Gastroesophageal sphincter (tissue), 4 donors: ENCODE measurements at regions not wholly inside any gene's neighbourhood (a gene's known extent, or its start where the extent isn't known, plus 50 kb on each side); places are given as distances from the start of the nearest gene placed in this dataset.

ENCODE experiments used
- ATAC-seq: fragments of 150-250 bp; one replicate; pipeline ENCODE4 v1.9.1; 2016; ENCODE audit warnings: mild to moderate bottlenecking, moderate library complexity
- H3K27ac ChIP-seq, 4 donors: fragments of 200-600 bp; sonication (generic) in 3 of 4; 1 replicate in 3 of 4; 2 replicates in 1 of 4; pipeline ENCODE4 v1.5.1; 2016 to 2019
- H3K27me3 ChIP-seq: fragments of 200-600 bp; sonication (generic); one replicate; pipeline ENCODE4 v1.5.1; 2019
- H3K36me3 ChIP-seq, 2 donors: fragments of 200-600 bp; sonication (generic); one replicate each; pipeline ENCODE4 v1.5.1; 2019; ENCODE audit warnings: control low read depth in 1 of 2
- H3K4me1 ChIP-seq, 3 donors: fragments of 200-600 bp; sonication (generic); 1 replicate in 2 of 3; 2 replicates in 1 of 3; pipeline ENCODE4 v1.5.1; 2016 to 2019; ENCODE audit warnings: control low read depth in 2 of 3
- H3K4me3 ChIP-seq, 2 donors: fragments of 200-600 bp; sonication (generic); one replicate each; pipeline ENCODE4 v1.5.1; 2019; ENCODE audit warnings: mild to moderate bottlenecking in 1 of 2, moderate library complexity in 1 of 2
- H3K9me3 ChIP-seq, 3 donors: fragments of 200-600 bp; sonication (generic); one replicate each; pipeline ENCODE4 v1.5.1; 2017 to 2019; ENCODE audit warnings: control low read depth in 2 of 3
- EP300 ChIP-seq: sonication (generic); formaldehyde crosslinking; IDR thresholded peaks from one replicate; pipeline ENCODE4 v1.6.1; 2017; ENCODE audit warnings: antibody characterized with exemption, mild to moderate bottlenecking
- POLR2A ChIP-seq, 2 donors: fragments of 450-650 bp; IDR thresholded peaks; one replicate each; pipeline ENCODE4 v1.6.1; 2017; ENCODE audit warnings: antibody characterized with exemption in 2 of 2, mild to moderate bottlenecking in 2 of 2, moderate library complexity in 1 of 2
- POLR2AphosphoS5 ChIP-seq: sonication (generic); formaldehyde crosslinking; IDR thresholded peaks from one replicate; pipeline ENCODE4 v1.6.1; 2017; ENCODE audit warnings: antibody characterized with exemption
- WGBS, 2 donors: methylation state at CpG; one replicate each; pipeline ENCODE4 v1.1.5; 2018; ENCODE audit warnings: low coverage in 1 of 2; 5-methylcytosine and 5-hydroxymethylcytosine counted together
- TF ChIP-seq, protein P1 (sequence below), 4 experiments: fragments of 200-600 bp in 2 of 4; fragments of 450-650 bp in 2 of 4; sonication (generic) in 1 of 4; IDR thresholded peaks; one replicate each; pipeline ENCODE4 v1.5.1; 2017 to 2019; ENCODE audit warnings: antibody characterized with exemption in 4 of 4, mild to moderate bottlenecking in 2 of 4, moderate library complexity in 2 of 4

- no peak overlapping the region for H3K27ac ChIP-seq
- TF ChIP-seq POLR2AphosphoS5: no peak
- ATAC-seq: no peak
- H3K36me3 ChIP-seq: no peaks in the 10 kb centered on the region
- H3K9me3 ChIP-seq: peaks cover 0 to 22% (median 0%) of the 10 kb centered on the region in 3 donors
- H3K27me3 ChIP-seq: no peaks in the 10 kb centered on the region
- H3K4me1 ChIP-seq: no peaks in the 10 kb centered on the region
- H3K4me3 ChIP-seq: no peak overlapping the region
- 80 to 100% methylated on average over 1 of the region's 1 CpG for WGBS, 2 donors
These were observed 178.5 kb upstream of the GUCY1A2 start for GRCh38 chr11:107196732-107197131.

DNA sequence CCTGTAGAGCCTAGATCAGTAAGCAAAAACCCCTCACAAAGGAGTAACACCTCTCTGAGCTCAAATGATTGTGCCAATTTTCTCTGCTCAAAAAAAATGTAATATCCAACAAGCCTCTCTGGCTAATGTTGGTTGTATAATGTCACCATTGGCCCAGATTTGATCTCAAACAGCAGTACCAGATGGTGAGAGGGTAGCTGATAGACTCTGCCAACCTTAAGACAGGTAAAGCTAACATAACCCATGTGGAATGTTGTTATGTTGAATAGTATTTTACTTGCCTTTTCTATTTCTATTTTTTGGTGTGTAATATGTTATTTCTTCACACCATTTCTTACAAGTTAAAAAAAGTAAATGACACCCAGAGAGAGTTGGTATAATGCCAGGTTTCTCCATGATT lies 166.7 kb upstream of the GUCY1A2 start:
- no peak for TF ChIP-seq POLR2AphosphoS5
- TF ChIP-seq, protein P1, sequence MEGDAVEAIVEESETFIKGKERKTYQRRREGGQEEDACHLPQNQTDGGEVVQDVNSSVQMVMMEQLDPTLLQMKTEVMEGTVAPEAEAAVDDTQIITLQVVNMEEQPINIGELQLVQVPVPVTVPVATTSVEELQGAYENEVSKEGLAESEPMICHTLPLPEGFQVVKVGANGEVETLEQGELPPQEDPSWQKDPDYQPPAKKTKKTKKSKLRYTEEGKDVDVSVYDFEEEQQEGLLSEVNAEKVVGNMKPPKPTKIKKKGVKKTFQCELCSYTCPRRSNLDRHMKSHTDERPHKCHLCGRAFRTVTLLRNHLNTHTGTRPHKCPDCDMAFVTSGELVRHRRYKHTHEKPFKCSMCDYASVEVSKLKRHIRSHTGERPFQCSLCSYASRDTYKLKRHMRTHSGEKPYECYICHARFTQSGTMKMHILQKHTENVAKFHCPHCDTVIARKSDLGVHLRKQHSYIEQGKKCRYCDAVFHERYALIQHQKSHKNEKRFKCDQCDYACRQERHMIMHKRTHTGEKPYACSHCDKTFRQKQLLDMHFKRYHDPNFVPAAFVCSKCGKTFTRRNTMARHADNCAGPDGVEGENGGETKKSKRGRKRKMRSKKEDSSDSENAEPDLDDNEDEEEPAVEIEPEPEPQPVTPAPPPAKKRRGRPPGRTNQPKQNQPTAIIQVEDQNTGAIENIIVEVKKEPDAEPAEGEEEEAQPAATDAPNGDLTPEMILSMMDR (IDR thresholded peaks at IDR 0.05): no peak
- no peak for TF ChIP-seq EP300
- TF ChIP-seq POLR2A (IDR thresholded peaks at IDR 0.05): no peak
- Histone ChIP-seq H3K27me3 (no peaks in the 10 kb centered on the region), H3K9me3 (no peaks in the 10 kb centered on the region), H3K36me3 (no peaks in the 10 kb centered on the region), H3K4me1 (no peaks in the 10 kb centered on the region), H3K27ac (no peak overlapping the region), H3K4me3 (no peak overlapping the region)
- no peak for ATAC-seq

DNA sequence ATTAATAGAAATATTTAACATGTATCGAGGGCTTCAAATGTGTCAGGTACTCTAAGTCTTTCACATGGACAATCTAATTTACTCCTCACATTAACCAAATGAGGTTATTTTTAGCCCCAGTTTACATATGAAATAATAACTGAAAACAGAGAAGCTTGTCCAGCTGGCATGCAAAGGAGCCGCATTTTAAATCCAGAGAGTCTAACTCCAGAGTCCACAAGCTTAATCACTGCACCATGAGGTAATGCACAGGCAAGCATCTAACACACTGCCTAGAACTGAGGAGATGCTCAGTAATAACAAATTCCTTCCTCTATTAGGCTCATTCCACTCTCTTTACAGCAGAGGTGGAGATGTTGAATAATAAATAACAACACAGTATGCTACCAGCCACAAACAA lies 165.7 kb upstream of the GUCY1A2 start:
- H3K36me3 ChIP-seq: no peaks in the 10 kb centered on the region
- H3K27me3 ChIP-seq: no peaks in the 10 kb centered on the region
- no peak overlapping the region for H3K4me3 ChIP-seq
- H3K9me3 ChIP-seq: no peaks in the 10 kb centered on the region
- ATAC-seq: no peak
- H3K4me1 ChIP-seq: no peaks in the 10 kb centered on the region
- WGBS, 2 donors: 61 to 62% methylated on average over 2 of the region's 2 CpGs
- no peak overlapping the region for H3K27ac ChIP-seq
- TF ChIP-seq POLR2AphosphoS5 (no peak), EP300 (no peak), POLR2A (IDR thresholded peaks at IDR 0.05) (no peak)
- TF ChIP-seq, protein P1 (IDR thresholded peaks at IDR 0.05): no peak

DNA sequence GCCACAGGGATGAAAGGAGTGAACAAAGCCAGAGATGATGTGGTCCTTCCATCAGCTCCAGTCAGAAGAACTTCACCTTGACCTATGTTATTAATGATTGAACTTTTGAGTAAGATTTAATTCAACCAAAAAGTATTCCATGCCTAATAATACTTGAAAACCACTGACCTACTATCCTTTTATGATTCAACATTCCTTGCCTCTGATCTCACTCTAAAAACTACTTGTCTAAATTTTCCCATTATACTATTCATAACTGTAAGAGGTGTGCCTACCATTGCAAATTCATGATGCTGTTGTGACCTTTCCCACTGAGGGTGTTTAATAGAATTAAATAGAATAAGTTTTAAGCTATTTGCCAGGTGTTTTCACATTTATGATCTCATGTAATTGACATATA lies 164.7 kb upstream of the GUCY1A2 start:
- no peak for ATAC-seq
- H3K4me1 ChIP-seq: no peaks in the 10 kb centered on the region
- TF ChIP-seq EP300: no peak
- no peak for TF ChIP-seq POLR2A (IDR thresholded peaks at IDR 0.05)
- TF ChIP-seq POLR2AphosphoS5: no peak
- TF ChIP-seq, protein P1 (IDR thresholded peaks at IDR 0.05): no peak
- H3K4me3 ChIP-seq: no peak overlapping the region
- no peaks in the 10 kb centered on the region for H3K9me3 ChIP-seq
- no peak overlapping the region for H3K27ac ChIP-seq
- H3K36me3 ChIP-seq: no peaks in the 10 kb centered on the region
- H3K27me3 ChIP-seq: no peaks in the 10 kb centered on the region

- no peak for ATAC-seq
- Histone ChIP-seq H3K4me1 (no peaks in the 10 kb centered on the region), H3K27ac (no peak overlapping the region), H3K36me3 (no peaks in the 10 kb centered on the region), H3K9me3 (no peaks in the 10 kb centered on the region), H3K4me3 (no peak overlapping the region), H3K27me3 (no peaks in the 10 kb centered on the region)
- TF ChIP-seq, protein P1 (IDR thresholded peaks at IDR 0.05): no peak
- no peak for TF ChIP-seq POLR2AphosphoS5
- no peak for TF ChIP-seq EP300
- no peak for TF ChIP-seq POLR2A (IDR thresholded peaks at IDR 0.05)
- WGBS, 2 donors: 38 to 50% methylated on average over 1 of the region's 1 CpG
These were observed 162.0 kb upstream of the GUCY1A2 start for GRCh38 chr11:107180236-107180635.

DNA sequence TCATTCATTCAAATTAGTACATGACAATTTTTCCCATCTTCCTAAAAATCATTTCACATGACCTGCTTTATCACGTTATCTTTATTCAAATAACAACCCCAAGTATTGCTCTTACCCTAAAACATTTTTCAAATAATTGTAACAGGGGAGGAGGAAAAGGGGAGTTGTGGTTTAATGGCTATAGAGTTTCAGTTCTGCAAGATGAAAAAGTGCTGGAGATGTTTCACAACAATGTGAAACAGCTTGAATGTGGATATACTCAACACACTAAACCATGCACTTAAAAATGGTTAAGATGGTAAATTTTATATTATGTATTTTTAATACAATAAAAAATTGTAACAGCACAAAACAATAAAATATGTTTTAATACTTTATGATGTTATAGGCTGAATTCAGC lies 161.6 kb upstream of the GUCY1A2 start:
- Histone ChIP-seq H3K36me3 (no peaks in the 10 kb centered on the region), H3K27me3 (no peaks in the 10 kb centered on the region), H3K27ac (no peak overlapping the region), H3K4me3 (no peak overlapping the region), H3K9me3 (no peaks in the 10 kb centered on the region), H3K4me1 (no peaks in the 10 kb centered on the region)
- TF ChIP-seq POLR2AphosphoS5: no peak
- no peak for TF ChIP-seq EP300
- TF ChIP-seq POLR2A (IDR thresholded peaks at IDR 0.05): no peak
- TF ChIP-seq, protein P1 (IDR thresholded peaks at IDR 0.05): no peak
- WGBS, 2 donors: 31 to 33% methylated on average over 1 of the region's 1 CpG
- no peak for ATAC-seq
